ENCODE measurements at regions not wholly inside any gene's neighbourhood (a gene's known extent, or its start where the extent isn't known, plus 50 kb on each side); places are given as distances from the start of the nearest gene placed in this dataset.

- no TSS peak for BruUV-seq (replicated peaks)
- ATAC-seq (no peak), DNase-seq (ENCODE audit: low read depth, low spot score) (no peak)
- intact Hi-C loops (cut with micrococcal nuclease; ENCODE audit: unreplicated experiment) (no loop called here), in situ Hi-C loops (cut with HindIII; ENCODE audit: low pct_unique_long_range_greater_than_20kb, low sequenced_read_pairs) (no loop called here)
- H3K4me3 ChIP-seq (ENCODE audit: low read depth in 2 of 2, low read length in 2 of 2): no peak overlapping the region
- H3K36me3 ChIP-seq (ENCODE audit: control insufficient read depth, insufficient read depth, low read length): no peaks in the 10 kb centered on the region
- ChIA-PET CTCF (no interaction called here), POLR2A (no interaction called here)
- H3K27me3 ChIP-seq (ENCODE audit: control insufficient read depth, insufficient read depth, low read length): no peaks in the 10 kb centered on the region
- TF ChIP-seq POLR2AphosphoS5 (IDR thresholded peaks at IDR 0.05; ENCODE audit: low read depth, low read length) (no peak), TCF7L2 (IDR thresholded peaks at IDR 0.05; ENCODE audit: low read depth, low read length) (no peak)
- H3K9me3 ChIP-seq (ENCODE audit: control insufficient read depth, insufficient read depth, low read depth, low read length): no peaks in the 10 kb centered on the region
- no peaks in the 10 kb centered on the region for H3K4me1 ChIP-seq (ENCODE audit: control insufficient read depth, insufficient read depth, low read length)
- no peak overlapping the region for H3K27ac ChIP-seq (ENCODE audit: low read length)
Observed at GRCh38 chr9:118761016-118761790, 608.0 kb downstream of the BRINP1 start.

DNA sequence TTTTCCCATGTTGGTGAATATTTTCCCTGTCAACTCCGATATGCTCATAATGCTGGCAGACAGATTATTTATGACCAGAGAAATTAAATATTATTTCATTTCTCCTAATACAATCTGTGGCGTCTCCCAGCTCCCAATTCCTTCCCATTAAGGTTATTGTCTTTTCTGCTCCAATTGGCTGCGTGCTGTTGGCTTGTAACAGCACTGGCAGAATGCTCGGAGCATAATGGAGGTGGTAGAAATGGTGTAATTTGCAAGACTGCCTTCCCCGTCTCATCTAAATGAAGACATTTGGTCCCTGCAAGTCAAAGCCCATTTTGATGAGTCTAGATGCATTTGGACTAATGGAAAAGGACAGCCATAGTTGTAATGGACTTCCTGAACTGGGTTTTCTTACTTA, 601.7 kb downstream of the BRINP1 start:
- TF ChIP-seq SIN3A (IDR thresholded peaks at IDR 0.05; ENCODE audit: borderline replicate concordance, insufficient read depth, low read depth, low read length): no peak
- TF ChIP-seq, protein P1, sequence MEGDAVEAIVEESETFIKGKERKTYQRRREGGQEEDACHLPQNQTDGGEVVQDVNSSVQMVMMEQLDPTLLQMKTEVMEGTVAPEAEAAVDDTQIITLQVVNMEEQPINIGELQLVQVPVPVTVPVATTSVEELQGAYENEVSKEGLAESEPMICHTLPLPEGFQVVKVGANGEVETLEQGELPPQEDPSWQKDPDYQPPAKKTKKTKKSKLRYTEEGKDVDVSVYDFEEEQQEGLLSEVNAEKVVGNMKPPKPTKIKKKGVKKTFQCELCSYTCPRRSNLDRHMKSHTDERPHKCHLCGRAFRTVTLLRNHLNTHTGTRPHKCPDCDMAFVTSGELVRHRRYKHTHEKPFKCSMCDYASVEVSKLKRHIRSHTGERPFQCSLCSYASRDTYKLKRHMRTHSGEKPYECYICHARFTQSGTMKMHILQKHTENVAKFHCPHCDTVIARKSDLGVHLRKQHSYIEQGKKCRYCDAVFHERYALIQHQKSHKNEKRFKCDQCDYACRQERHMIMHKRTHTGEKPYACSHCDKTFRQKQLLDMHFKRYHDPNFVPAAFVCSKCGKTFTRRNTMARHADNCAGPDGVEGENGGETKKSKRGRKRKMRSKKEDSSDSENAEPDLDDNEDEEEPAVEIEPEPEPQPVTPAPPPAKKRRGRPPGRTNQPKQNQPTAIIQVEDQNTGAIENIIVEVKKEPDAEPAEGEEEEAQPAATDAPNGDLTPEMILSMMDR (IDR thresholded peaks at IDR 0.05): no peak
- no peak for TF ChIP-seq REST (IDR thresholded peaks at IDR 0.05; ENCODE audit: insufficient read depth in 1 of 2, low read depth in 2 of 2, low read length in 1 of 2)
- TF ChIP-seq POLR2AphosphoS5 (IDR thresholded peaks at IDR 0.05; ENCODE audit: low read depth, low read length): no peak
- Histone ChIP-seq H3K4me1 (ENCODE audit: control insufficient read depth, insufficient read depth, low read length) (no peaks in the 10 kb centered on the region), H3K27ac (ENCODE audit: low read length) (no peak overlapping the region), H3K27me3 (ENCODE audit: control insufficient read depth, insufficient read depth, low read length) (no peaks in the 10 kb centered on the region), H3K9me3 (ENCODE audit: control insufficient read depth, insufficient read depth, low read depth, low read length) (no peaks in the 10 kb centered on the region), H3K36me3 (ENCODE audit: control insufficient read depth, insufficient read depth, low read length) (no peaks in the 10 kb centered on the region), H3K4me3 (ENCODE audit: low read depth in 2 of 2, low read length in 2 of 2) (no peak overlapping the region)
- intact Hi-C loops (cut with micrococcal nuclease; ENCODE audit: unreplicated experiment) (no loop called here), in situ Hi-C loops (cut with HindIII; ENCODE audit: low pct_unique_long_range_greater_than_20kb, low sequenced_read_pairs) (no loop called here)
- CTCF ChIA-PET: no interaction called here
- POLR2A ChIA-PET: no interaction called here
- no peak for DNase-seq (ENCODE audit: low read depth, low spot score)
- BruUV-seq (replicated peaks): no TSS peak
- no peak for ATAC-seq

DNA sequence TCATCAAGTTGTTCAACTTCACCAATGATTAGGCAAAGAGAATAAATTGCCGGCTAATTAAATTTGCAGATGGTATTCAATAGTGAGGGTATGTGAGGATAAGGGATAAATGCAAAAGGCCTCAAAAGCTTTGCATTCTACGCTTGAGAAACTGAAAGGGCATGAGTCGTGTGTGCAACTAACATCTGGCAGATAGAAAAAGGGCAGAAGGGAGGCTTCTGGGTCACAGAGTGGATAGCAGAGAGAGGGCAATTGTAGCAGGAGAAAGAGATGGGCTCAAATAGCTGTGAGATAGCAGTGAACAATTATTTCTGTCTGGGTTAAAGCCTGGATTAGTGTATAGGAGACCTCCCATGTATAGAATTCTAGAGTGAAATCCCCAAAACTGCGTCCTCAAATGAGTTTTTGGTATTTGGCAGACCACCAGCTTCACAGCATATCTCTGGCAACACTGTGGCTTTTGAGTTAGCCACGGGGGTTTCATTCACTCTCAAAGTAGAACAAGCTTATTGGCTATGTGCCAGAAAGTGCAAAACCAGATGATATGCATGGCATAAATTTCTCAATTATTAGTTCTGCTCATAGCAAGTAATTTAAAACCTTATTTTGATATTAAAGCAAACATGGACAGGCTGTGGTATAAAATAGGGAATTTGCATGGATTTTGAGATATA, 586.3 kb downstream of the BRINP1 start:
- CTCF ChIA-PET: no interaction called here
- in situ Hi-C loops (cut with HindIII; ENCODE audit: low pct_unique_long_range_greater_than_20kb, low sequenced_read_pairs): no loop called here

More for the DNA sequence above, 586.3 kb downstream of the BRINP1 start:
- no peaks in the 10 kb centered on the region for H3K36me3 ChIP-seq (ENCODE audit: control insufficient read depth, insufficient read depth, low read length)
- no peak for DNase-seq (ENCODE audit: low read depth, low spot score)
- no TSS peak for BruUV-seq (replicated peaks)
- no peak overlapping the region for H3K4me3 ChIP-seq (ENCODE audit: low read depth in 2 of 2, low read length in 2 of 2)
- TF ChIP-seq POLR2AphosphoS5 (IDR thresholded peaks at IDR 0.05; ENCODE audit: low read depth, low read length) (no peak), TCF7L2 (IDR thresholded peaks at IDR 0.05; ENCODE audit: low read depth, low read length) (no peak), REST (IDR thresholded peaks at IDR 0.05; ENCODE audit: insufficient read depth in 1 of 2, low read depth in 2 of 2, low read length in 1 of 2) (no peak), SIN3A (IDR thresholded peaks at IDR 0.05; ENCODE audit: borderline replicate concordance, insufficient read depth, low read depth, low read length) (no peak)
- TF ChIP-seq, protein P1 (IDR thresholded peaks at IDR 0.05): no peak
- no peak overlapping the region for H3K27ac ChIP-seq (ENCODE audit: low read length)
- POLR2A ChIA-PET: no interaction called here
- no peaks in the 10 kb centered on the region for H3K4me1 ChIP-seq (ENCODE audit: control insufficient read depth, insufficient read depth, low read length)
- H3K27me3 ChIP-seq (ENCODE audit: control insufficient read depth, insufficient read depth, low read length): no peaks in the 10 kb centered on the region
- no peak for ATAC-seq
- H3K9me3 ChIP-seq (ENCODE audit: control insufficient read depth, insufficient read depth, low read depth, low read length): no peaks in the 10 kb centered on the region
- intact Hi-C loops (cut with micrococcal nuclease; ENCODE audit: unreplicated experiment): no loop called here

Measured in Panc1 (cell line).